ENCODE measurements at regions not wholly inside any gene's neighbourhood (a gene's known extent, or its start where the extent isn't known, plus 50 kb on each side); places are given as distances from the start of the nearest gene placed in this dataset.

DNA sequence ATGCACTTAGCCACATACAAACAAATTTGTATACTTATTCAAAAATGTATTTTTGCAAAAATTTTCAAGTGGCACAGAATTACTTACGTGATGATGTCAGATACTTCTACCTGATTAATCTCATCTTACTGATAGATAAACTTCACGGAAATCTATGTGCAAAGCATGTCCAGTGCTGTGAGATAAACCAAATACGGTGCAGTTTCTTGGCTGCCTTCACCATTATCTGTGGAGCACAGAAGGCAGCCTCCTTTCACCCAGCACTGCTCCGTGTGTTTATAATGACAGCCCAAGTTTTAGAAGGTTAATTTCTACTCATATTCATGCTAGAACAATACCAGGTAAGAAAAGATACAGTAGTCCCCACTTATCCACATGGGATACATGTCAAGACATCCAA lies 59.0 kb upstream of the PDE10A start:
- TF ChIP-seq, protein P1, sequence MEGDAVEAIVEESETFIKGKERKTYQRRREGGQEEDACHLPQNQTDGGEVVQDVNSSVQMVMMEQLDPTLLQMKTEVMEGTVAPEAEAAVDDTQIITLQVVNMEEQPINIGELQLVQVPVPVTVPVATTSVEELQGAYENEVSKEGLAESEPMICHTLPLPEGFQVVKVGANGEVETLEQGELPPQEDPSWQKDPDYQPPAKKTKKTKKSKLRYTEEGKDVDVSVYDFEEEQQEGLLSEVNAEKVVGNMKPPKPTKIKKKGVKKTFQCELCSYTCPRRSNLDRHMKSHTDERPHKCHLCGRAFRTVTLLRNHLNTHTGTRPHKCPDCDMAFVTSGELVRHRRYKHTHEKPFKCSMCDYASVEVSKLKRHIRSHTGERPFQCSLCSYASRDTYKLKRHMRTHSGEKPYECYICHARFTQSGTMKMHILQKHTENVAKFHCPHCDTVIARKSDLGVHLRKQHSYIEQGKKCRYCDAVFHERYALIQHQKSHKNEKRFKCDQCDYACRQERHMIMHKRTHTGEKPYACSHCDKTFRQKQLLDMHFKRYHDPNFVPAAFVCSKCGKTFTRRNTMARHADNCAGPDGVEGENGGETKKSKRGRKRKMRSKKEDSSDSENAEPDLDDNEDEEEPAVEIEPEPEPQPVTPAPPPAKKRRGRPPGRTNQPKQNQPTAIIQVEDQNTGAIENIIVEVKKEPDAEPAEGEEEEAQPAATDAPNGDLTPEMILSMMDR (IDR thresholded peaks at IDR 0.05; ENCODE audit: poor library complexity), result no peak
- no peak for TF ChIP-seq EZH2phosphoT487 (IDR thresholded peaks at IDR 0.05; ENCODE audit: low read depth, severe bottlenecking, unreplicated experiment)
- no peak for TF ChIP-seq EZH2 (IDR thresholded peaks at IDR 0.05; ENCODE audit: borderline replicate concordance)

All from hepatocyte (in vitro differentiated cells).